Kidney (tissue), 13 donors: ENCODE measurements at regions not wholly inside any gene's neighbourhood (a gene's known extent, or its start where the extent isn't known, plus 50 kb on each side); places are given as distances from the start of the nearest gene placed in this dataset.

Experiments
- DNase-seq, 5 donors: peaks; one replicate each; pipeline ENCODE4 v3.0.0-alpha.2; 2013 to 2020
- FAIRE-seq: peaks from 2 replicates; lab custom pipeline; 2012; peaks lifted over from hg19 to GRCh38; lab: Jason Lieb, UNC
- H3K27ac ChIP-seq, 2 donors: one replicate each; pipeline ENCODE4 v1.7.0; 2013; ENCODE audit warnings: low read depth in 2 of 2, low read length in 2 of 2, inconsistent platforms in 1 of 2
- H3K27me3 ChIP-seq: one replicate; pipeline ENCODE4 v1.7.1; 2013; ENCODE audit warnings: low read length, inconsistent platforms; ENCODE audit not compliant: control insufficient read depth, insufficient read depth
- H3K36me3 ChIP-seq, 3 donors: one replicate each; pipeline versions ENCODE4 v1.7.0 to v1.7.1; 2013; ENCODE audit warnings: low read length in 3 of 3, control low read depth in 1 of 3, inconsistent platforms in 1 of 3; ENCODE audit not compliant: insufficient read depth in 3 of 3, control insufficient read depth in 2 of 3
- H3K4me1 ChIP-seq, 3 donors: one replicate each; pipeline versions ENCODE4 v1.7.0 to v1.7.1; 2013; ENCODE audit warnings: low read length in 3 of 3, inconsistent platforms in 1 of 3, low read depth in 1 of 3; ENCODE audit not compliant: control insufficient read depth in 2 of 3, insufficient read depth in 2 of 3
- H3K4me3 ChIP-seq, 3 donors: one replicate each; pipeline versions ENCODE4 v1.7.0 to v1.8.1; 2013; ENCODE audit warnings: low read length in 3 of 3, control low read depth in 1 of 3, inconsistent platforms in 1 of 3
- H3K9ac ChIP-seq, 3 donors: one replicate each; pipeline versions ENCODE4 v1.7.0 to v1.7.1; 2013; ENCODE audit warnings: low read length in 3 of 3, control low read depth in 1 of 3, inconsistent platforms in 1 of 3
- H3K9me3 ChIP-seq, 3 donors: one replicate each; pipeline versions ENCODE4 v1.7.0 to v1.7.1; 2013; ENCODE audit warnings: low read length in 3 of 3, control low read depth in 1 of 3, inconsistent platforms in 1 of 3; ENCODE audit not compliant: control insufficient read depth in 2 of 3, insufficient read depth in 1 of 3
- CTCF ChIP-seq: IDR thresholded peaks from 3 replicates; pipeline ENCODE4 v1.5.1; 2012; ENCODE audit warnings: mild to moderate bottlenecking, moderate library complexity, borderline replicate concordance; ENCODE audit not compliant: insufficient read depth; ENCODE audit errors: extremely low read depth
- intact Hi-C: fragments of 100-400 bp; cut with DNase I; formaldehyde crosslinking; loops from one replicate; pipeline ENCODE4 v1.11.1; 2022
- donor health status: control.
- donor health status: control.
- donor health status: control.
- donor health status: control.
- donor health status: control.
- donor health status: DM: yes; HTN: yes; CAD: no.
- donor health status: Normal renal cell carcinoma (clear cell type).

DNA sequence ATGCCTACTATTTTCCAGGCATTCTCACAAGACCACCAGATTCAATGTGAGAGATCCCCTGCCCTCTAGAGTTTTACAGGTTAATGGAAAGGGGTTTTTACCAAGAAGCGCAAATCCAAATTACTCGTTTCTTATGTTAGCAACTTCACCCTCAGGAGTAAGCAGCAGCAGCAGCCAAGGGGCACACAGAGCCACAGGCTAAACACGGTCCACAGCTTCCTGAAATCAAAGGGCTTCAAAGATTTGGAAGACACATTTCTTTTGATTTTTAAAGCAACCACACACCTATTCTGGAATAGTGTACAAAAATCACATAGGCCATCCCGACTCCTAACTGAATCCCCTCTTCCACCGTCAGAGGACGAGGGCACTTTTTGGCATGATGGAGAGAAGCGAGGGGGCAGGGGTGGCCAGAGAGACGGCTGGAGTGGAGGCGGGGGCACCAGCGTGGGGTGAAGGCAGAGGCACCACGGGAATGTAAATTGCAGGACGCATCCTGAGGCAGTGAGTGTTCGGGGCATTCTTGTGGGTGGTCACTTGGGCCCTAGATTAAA, 107.0 kb downstream of the ARF6 start:
- peak; percentile 2 for TF ChIP-seq CTCF
- Histone ChIP-seq H3K27me3 (no peaks in the 10 kb centered on the region), H3K9ac (peak overlapping the region in 2 of 3 donors; percentile 26 to 83), H3K4me3 (no peak overlapping the region), H3K4me1 (peaks cover 6 to 36% (median 33%) of the 10 kb centered on the region in 3 donors), H3K36me3 (no peaks in the 10 kb centered on the region), H3K9me3 (no peaks in the 10 kb centered on the region), H3K27ac (peak overlapping the region; percentile 93 to 96)
- FAIRE-seq (no peak), DNase-seq (no peak)
- intact Hi-C loops = no loop called here

DNA sequence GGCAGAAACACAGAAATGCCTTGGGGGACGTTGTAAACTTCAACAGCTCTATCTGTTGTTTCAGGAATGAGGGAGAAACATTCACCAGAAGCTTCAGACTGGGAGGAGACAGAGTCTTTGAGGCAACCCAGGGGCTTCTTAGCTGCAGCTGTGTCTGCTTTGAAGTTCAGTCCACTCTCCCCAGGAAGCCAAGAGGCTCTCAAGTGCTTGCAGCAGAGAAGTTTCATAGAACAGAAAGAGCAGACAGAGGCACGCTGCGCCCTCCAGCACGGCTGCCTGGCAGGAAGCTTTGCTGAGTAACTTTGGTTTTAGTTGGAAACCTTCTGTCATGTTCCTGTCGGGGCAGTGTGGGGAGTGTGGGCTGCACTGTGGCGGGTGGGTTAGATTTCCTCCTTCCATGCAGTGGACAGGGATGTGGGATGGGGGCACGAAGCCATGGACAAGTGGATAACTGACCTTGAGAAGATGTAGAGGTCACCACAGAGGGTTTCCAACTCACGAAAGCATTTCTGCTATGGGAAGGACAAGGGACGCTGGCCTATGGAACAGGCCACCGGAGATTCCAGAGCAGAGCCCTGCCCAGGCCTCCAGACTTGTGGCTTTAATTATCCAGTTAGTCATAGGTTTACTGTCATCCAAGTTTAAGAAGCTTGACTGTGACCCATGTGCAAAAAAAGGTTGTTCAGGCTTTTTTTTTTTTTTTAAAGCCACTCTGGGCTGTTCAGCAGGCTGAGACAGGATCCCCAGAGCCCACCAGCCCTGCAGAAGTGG, 107.7 kb downstream of the ARF6 start:
- intact Hi-C loops = no loop called here
- H3K4me1 ChIP-seq = peaks cover 6 to 36% (median 33%) of the 10 kb centered on the region in 3 donors
- peak overlapping the region in 2 of 3 donors; percentile 26 to 83 for H3K9ac ChIP-seq
- peak; percentile 44 to 88 (median 70) for DNase-seq
- peak overlapping the region in 1 of 3 donors; percentile 33 for H3K4me3 ChIP-seq
- H3K27ac ChIP-seq = peak overlapping the region; percentile 93 to 96
- FAIRE-seq = no peak
- no peaks in the 10 kb centered on the region for H3K27me3 ChIP-seq
- H3K9me3 ChIP-seq = no peaks in the 10 kb centered on the region
- H3K36me3 ChIP-seq = no peaks in the 10 kb centered on the region
- no peak for TF ChIP-seq CTCF

DNA sequence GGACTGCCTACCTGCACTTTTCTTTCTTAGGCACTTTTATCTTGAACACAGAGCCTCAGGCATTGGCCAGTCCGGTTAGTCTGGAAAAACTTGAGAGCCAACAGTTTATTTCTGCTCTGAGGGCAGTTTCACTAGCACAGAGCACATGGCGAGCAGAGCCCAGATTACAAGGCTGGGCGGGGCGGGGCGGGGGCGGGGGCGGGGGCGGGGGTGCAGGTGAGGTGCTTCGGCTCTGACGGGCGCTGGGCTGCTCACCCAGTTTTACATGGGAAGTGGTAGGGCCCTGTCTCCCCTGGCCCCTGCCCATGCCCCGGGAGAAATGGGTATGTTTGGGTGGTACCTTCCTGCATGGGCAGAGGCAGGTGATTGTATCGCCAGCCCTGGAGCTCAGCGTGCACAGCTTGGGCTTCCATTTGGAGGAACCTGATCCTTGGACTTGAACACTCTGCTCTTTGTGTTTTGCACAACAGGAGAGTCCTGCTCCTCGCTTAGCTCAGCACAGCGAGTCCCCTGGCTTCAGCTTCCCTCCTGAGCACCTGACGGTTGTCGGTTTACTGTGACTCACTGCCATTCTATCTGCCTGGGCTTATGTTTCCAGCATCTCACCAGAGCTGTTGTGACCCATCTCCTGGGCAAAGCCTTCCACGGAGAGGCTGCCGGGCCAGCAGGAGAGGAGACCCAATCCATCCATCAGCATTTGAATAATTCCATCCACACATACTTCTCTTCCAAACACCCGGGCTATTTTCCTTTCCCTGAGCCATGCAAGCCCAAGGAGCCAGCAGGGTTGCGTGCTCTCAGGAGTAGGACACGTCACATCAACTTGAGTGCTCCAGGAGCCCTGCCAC, 108.5 kb downstream of the ARF6 start:
- Histone ChIP-seq H3K4me3 (peak overlapping the region in 1 of 3 donors; percentile 51), H3K27me3 (no peaks in the 10 kb centered on the region), H3K36me3 (no peaks in the 10 kb centered on the region), H3K27ac (peak overlapping the region; percentile 93 to 96), H3K4me1 (peaks cover 6 to 36% (median 33%) of the 10 kb centered on the region in 3 donors), H3K9ac (peak overlapping the region in 2 of 3 donors; percentile 20 to 83), H3K9me3 (no peaks in the 10 kb centered on the region)
- TF ChIP-seq CTCF = no peak
- FAIRE-seq (no peak), DNase-seq (peak; percentile 40 to 83 (median 61))
- intact Hi-C loops = no loop called here
